HG03558 (cell line): ENCODE measurements at regions not wholly inside any gene's neighbourhood (a gene's known extent, or its start where the extent isn't known, plus 50 kb on each side); places are given as distances from the start of the nearest gene placed in this dataset.

Experiments
- ATAC-seq: cut with Tn5 transposase; IDR thresholded peaks from one replicate; pipeline ENCODE4 v1.9.1; 2021; ENCODE audit warnings: moderate number of reproducible peaks; ENCODE audit not compliant: unreplicated experiment; ENCODE audit errors: extremely low read depth

DNA sequence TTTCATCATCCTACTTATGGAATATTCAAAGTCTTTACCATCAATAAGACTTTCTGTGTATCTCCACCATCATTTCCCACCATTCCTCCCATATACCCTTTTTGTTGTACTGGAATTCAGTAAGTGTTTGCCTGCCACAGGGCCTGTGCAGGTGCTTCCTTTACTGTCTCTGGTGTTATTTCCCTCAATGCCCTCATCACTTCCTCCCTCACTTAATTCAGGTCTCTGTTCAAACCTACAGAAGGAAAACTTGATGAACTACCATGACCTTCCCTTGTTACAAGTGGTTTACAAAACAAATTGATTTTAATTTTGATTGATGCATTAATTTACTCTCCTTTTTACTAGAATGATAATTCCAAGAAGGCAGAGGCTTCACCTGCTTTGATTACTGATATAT lies 159.5 kb upstream of the FAT4 start:
- no peak for ATAC-seq

DNA sequence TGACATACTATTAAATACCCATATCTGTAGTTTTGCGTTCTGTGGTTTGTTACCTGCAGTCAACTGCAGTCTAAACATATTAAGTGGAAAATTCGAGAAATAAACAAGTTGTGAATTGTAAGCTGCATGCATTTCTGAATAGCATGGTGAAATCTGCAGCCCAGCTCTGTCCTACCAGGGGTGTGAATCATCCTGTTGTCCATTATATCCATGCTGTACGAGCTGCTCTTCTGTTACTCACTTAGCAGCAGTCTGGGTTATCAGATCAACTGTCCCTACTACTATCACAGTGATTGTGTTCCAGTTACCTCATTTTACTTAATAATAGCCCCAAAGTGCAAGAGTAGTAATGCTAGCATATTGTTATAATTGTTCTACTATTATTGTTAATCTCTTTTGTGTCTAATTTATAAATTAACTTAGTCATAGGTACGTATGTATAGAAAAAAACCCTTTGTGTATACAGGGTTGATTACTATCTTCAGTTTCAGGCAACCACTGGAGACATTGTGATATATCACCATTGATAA lies 173.7 kb upstream of the FAT4 start:
- ATAC-seq = no peak

DNA sequence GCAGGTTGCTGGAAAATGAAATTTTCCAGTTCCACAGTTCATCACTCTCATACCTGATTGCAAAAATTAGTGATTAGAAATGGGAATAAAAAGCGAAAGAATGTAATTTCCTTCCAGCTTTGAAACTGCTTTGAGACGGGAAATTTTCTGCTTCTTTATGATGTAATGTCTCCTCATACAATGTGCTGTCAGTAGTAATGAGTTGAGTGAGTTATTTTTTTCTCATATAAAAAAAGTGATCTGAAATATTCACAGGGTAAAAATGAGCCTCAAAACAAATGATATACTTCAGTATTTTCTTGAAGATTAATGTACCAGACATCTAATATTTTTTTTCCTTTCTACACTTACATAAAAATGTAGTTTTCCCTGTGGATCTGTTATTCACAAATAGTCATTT lies 179.1 kb upstream of the FAT4 start:
- ATAC-seq = no peak

DNA sequence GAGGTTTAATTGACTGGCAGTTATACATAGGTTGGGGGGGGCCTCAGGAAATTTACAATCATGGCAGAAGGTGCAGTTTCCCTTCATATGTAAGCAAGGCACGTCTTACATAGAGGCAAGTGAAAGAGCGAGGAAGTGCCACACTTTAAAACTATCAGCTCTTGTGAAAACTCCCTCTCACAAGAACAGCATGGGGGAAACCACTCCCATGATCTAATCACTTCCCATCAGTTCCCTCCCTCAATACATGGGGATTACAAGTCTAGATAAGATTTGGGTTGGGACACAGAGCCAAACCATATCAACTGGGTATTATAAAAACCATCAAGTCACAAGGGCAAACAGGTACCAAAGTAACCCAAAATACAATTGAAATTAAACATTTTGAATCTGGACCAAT lies 182.0 kb upstream of the FAT4 start:
- ATAC-seq = no peak

DNA sequence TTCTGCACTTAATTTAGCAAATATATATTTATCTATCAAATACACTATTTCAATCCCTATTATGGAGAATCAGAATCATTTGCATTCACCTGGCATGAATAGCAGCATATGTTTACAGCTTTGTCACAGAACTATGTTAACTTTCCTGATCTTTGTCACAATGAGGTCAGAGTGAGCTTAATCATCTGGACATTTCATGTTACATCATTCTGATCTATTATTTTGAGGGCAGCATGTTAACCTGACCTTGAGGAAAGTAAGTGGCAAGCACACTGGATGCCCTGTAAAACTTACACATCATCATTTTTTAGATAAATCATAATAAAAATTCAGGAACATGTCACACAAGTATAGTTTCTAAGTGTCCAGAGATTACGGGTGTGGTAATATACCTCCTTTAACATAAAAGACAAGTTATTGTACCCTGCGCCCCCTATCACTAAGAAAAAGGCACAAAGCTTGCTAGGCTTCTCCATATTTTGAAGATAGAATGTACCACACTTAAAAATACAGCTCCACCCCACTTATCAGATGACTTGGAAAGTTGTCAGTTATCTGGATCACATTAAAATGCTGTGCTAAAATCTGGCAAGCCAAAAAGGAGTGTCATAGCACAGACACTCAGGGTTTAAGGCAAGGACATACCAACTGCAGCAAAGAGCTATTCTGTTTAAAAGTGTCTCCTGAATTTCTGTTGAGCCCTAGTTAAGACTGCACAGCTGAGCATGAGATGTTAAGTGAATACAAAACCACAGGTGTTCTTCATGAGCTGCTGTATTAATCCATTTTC lies 182.7 kb upstream of the FAT4 start:
- no peak for ATAC-seq

DNA sequence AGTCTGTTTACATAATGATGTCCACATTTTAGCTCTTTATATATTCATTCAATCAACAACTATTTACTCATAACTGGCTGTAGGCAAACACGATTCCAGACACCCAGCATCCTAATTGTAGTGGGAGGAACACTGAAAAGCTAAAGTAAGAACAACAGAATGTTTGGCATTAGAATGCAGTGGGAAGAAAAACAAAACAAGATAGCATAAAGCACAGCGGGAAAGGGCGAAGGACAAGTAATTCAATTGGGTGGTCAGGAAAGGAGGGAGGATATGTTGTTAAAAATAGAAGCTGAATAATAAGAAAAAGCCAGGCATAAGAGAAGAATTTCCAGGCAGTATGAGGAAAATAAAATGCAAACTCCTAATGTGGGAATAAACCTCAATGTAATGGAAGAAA lies 189.5 kb upstream of the FAT4 start:
- no peak for ATAC-seq

DNA sequence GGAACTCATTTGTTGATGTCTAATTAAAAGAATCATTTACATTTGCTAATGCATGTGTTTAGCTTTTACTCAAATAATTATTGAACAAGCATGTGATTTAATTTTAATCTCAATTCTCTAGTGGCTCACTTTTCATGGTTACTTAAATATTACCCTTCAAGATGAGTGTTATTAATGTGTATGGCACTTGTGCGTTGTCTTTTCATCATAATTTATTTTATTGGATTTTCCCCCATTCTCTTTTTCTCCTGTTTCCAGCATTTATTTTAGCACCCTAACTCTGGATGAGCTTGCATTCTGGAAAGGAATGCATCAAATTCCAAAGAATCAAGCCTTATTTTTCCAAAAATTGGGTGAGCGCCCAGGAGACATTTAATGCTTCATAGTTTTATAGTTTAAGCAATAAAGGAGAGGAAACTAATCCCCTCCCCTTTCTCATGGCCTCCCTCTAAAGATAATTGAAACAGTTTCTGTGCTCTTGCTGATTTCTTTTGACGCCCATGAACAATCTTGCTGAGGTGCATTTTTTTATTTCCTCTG lies 191.1 kb upstream of the FAT4 start:
- no peak for ATAC-seq

DNA sequence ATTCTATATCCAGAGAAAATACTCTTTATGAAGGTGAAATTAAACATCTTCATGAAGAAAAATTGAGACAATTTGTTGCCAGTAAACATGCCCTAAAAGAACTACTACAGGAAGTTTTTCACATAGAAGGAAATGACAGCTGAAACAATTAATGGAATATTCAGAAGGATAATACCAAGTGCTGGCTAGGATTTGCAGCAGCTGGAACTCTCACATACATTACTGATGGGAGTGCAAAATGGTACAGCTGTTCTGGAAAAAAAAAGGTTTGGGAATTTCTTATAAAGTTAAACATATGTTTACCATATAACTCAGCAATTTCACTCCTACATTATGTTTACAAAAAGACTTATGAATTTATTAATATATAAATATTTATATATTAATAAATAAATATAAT lies 193.2 kb upstream of the FAT4 start:
- no peak for ATAC-seq

DNA sequence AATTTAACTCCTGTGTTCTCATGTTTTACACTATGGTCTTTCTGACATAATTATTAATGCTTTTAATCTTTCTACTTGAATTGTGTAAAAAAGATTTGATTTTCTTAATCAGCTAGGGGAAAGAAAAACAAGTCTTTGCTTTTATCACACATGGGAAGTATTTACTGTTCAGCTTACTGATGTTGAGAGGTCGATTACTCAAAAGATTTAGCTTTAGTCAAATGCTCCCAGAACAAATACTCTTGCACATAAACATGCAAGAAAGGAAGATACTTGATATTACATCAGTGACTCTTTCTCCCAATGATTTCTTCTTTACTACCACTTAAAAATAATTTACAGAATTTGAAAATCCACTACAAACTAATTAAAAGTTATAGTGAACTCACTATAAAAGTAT lies 198.3 kb upstream of the FAT4 start:
- no peak for ATAC-seq

DNA sequence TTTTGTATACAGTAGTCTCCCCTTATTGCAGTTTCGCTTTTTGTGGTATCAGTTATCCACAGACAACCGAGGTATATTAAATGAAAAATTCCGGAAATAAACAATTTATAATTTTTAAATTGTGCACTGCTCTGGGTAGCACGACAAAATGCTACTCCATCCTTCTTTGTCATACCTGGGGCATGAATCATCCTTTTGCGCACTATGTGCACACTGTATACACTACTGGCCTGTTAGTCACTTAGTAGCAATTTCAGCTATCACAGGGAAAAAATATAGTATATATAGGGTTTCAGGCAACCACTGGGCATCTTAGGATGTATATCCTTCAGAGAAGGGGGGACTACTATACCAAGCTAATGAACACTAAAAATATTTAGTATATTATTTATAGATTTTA lies 198.8 kb upstream of the FAT4 start:
- ATAC-seq = no peak

DNA sequence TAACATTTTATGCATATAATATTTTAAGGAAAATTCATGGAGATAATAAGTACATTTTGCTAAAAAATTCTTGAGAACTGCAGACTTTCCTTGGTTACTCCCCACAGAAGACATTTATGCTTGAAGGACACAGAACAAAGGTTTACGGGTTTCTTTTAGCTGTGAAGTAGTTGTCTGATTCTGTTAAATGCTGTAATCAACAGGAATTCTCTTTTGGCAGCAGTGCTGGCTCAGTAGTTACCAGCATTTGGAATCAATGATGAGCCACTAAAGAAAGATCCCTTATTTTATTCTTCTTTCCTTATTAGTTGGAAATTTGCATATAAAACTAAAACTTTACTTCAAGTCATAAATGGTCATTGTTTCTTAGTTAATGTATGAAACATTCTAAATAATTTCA lies 199.3 kb upstream of the FAT4 start:
- no peak for ATAC-seq

DNA sequence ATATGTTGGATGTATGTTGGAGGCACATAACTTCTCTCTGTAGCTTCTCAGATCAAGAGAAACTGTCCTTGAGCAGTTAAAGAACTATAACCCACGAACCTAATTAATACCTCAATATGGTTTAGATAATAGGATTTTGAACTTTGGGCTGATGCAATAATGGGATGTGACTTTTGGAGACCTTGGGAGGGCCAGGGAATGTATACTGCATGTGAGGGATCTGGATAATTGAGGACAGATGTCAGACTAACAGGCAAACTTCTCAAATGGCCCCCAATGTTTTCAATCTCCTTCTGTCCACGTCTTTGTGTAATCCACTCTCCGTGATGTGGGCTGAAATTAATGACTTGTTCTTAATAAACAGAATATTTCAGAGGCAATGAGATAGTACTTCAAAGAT lies 202.2 kb upstream of the FAT4 start:
- ATAC-seq = no peak

DNA sequence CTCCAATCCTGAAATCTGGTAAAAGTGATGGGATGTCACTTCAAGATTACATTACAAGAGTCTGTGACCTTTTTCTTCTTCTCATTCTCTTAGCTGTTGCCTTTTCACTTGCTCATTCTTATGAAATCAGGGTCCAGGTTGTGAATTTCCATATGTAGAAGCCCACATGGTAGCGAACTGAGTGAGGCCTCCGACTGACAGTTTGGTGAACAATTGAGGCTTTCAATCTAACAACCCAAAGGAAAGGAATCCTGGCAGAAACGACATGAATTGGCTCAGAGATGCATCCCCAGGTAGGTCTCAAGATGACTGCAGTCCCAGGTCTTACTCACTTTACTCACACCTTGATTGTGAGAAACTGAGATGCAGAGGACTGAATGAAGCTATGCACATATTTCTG lies 203.4 kb upstream of the FAT4 start:
- ATAC-seq = no peak

DNA sequence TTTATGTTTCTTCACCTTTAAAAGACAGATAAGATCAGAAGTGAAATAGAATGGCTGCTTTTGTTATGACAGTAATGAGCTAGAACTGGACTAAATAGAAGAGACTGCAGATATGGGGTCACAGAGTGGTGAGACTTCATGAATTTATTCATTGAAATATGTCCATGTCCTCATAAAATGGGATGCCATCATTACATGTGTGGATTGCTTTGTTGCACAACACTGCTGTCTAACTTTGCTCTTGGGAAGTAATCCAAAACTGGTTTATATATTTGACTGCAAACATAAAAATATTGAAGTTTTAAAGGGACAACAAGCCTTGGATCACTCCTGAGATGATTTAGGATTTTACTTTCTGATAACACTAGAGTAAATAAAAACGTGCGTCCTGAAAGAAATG lies 209.2 kb upstream of the FAT4 start:
- ATAC-seq = no peak

DNA sequence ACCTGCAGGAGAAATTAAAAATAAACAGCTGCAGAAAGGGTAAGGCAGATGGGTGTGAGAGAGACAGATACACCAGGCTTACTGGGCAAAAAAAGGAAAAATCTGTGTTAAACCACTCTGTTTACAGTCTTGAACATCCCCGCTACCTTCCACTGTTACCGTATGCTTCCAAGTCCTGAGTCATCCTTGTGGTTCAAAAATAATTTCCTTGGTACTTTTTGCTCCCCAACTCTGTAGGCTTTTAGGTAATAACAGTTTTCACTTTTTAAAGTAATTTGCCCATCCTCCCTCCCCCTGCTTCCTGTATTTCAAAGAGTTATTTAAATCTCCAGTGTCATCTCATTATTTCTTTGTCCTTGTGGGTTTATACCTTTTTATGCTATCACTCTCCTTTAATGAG lies 210.1 kb upstream of the FAT4 start:
- no peak for ATAC-seq

DNA sequence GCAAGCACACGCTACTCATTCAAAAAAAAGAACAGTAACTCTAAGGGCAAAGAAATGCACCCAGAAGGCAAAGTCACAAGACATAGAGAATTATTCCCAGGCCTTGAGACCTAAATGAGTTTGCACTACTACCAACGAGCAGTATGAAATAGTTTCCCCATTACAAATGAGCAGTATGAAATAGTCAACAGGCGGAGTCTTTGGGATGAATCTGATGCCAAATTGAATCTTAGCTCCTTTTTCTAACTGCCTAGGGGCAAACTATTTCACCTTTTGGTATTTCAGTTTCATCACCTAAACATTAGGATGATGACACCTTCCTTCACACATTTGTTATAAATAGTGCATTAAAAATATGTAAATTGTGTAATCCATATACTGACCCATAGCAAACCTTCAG lies 213.0 kb upstream of the FAT4 start:
- ATAC-seq = no peak

DNA sequence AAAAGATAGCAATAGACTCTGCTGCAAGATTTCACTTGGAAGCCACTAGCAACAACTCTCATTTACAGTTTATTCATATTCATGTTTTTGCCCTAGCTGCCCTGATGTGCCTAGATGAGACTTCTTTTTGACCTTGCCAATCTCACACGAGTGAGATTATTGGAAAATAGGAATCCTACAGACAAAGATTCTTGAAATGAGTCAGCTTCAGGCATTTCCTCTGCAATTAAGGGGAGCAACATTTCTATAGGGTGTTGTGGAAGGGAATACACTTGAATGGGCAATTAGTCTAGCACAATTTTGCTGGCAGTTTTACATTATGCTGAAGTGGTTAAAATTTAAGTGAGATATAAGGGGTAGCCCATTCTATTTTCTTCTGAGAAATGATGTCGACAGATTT lies 217.0 kb upstream of the FAT4 start:
- ATAC-seq = no peak

DNA sequence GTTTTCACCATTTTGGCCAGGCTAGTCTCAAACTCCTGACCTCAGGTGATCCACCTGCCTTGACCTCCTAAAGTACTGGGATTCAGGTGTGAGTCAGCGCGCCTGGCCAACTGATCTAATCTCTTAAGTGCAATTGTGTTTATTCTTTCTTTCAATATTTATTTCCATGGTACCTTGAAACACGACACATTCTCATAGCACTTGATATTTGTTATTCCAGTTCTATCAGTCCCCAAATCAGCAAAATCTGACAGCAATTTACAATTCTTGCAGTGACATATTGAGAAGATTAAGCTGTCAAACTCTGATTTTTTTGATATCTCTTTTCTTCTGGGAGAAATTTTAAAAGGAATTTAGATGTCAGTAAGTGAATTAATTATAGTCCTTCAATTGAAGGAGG lies 218.1 kb upstream of the FAT4 start:
- ATAC-seq = no peak

DNA sequence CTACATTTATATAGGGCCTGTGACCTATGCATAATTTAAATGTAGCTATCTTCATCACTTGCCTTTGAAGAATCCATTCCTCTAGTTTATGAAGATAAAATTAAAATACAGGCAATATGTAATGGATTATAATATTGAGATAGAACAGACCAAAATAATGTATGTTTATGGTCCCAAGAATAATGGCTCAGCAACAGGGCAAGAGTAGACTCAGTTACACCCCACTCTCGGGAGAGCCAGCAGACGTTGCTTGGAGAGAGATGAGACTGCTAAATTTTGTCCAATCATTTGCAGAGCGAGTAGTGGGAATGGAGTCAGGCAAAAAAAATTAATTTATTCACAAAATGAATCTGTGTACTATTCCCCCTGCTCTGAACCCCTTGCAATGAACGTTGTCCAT lies 223.2 kb upstream of the FAT4 start:
- ATAC-seq = no peak

DNA sequence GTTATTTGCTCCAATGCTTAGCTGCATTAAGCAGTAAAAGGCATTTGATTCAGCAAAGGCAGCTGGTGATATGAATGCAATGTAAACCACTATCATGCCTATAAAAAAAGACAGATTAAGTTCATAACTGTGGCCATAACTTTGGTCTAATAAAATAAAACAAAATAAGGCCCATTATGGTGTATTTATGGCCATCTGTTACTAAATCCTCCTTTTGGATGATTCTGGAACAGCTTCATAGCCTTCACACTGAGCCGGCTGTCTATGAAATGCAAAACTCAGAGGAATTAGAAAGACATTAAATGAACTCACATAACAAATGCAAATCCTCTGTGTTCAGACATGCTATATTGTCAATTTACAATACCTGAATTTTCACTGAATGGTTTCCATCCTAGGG lies 223.7 kb upstream of the FAT4 start:
- no peak for ATAC-seq

DNA sequence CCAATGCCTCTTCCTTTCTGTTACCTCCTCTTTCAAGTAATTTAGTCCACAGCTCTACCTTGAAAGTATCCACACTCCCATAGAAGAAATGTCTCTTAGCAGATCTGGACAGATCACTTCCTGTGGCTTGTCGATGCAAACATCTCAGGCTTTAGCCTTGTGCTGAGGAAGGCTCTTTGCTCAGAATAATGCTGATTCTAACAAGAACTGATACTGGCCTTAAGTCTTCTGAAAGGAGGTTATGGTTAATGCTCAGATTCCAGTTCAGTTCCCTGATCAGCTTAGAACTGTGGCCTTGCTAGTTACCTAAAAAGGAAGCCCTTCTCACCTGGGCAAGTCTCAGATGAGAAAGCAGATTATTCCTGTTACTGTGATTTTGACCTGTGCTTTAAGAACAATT lies 230.1 kb upstream of the FAT4 start:
- ATAC-seq = no peak

DNA sequence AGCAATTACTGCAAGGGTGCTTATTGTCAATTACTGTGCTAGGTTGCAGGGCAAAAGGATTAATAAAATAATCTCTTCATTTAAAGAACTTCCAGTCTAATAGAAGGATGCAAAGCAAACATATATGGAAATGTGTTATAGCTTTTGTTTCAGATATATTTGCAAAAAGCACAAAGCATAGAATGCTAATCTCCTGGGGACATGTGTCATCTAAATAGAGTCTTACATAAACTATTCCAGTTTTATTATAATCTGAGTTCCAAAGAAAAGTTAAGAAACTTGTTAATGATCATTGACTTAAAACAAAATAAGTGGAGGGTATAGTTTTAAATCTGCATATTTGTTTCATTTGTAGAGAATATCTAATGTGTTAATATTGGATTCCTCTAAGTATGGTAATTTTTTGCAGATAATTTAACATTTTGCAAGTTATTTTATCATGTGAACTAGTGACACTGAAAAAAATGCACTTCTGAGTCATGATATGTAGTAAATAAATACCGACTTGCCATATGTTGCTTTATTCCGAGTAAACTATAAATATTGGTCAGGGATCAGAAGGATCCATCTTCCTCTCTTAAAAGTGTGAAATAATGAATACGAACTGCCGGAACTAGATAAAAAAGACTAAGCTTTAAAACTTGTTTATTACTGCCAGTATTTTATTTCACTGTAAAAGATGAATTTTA lies 231.9 kb upstream of the FAT4 start:
- no peak for ATAC-seq
